ENCODE measurements at regions not wholly inside any gene's neighbourhood (a gene's known extent, or its start where the extent isn't known, plus 50 kb on each side); places are given as distances from the start of the nearest gene placed in this dataset.

DNA sequence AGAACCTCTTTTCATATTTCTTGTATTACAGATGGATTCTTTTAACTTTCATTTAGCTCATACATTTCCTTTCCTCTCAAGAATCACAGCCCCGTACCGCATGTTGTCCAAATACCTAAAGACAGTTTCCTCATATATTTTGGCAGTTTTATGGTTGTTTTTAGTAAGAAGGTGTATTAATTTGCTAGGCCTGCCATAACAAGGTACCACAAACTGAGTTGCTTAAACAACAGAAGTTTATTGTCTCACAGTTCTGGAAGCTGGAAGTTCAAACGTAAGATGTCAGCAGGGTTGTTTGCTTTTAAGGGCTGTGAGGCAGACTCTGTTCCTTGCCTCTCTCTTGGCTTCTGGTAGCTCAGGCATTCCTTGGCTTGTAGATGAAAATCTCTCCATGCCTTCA is 343.2 kb upstream of the TNP1 start:
- Histone ChIP-seq H3K27me3 (peaks cover 0 to 2% (median 0%) of the 10 kb centered on the region in 3 donors), H3K4me1 (no peaks in the 10 kb centered on the region), H3K27ac (no peak overlapping the region), H3K9me3 (peaks cover 0 to 4% (median 0%) of the 10 kb centered on the region in 4 donors), H3K36me3 (no peaks in the 10 kb centered on the region), H3K4me3 (no peak overlapping the region)
- intact Hi-C loops (cut with DNase I; ENCODE audit: low total_unique reads), result no loop called here
- WGBS, 5 donors, result 89 to 93% (median 90%) methylated on average over 3 of the region's 3 CpGs
- TF ChIP-seq, protein P1, sequence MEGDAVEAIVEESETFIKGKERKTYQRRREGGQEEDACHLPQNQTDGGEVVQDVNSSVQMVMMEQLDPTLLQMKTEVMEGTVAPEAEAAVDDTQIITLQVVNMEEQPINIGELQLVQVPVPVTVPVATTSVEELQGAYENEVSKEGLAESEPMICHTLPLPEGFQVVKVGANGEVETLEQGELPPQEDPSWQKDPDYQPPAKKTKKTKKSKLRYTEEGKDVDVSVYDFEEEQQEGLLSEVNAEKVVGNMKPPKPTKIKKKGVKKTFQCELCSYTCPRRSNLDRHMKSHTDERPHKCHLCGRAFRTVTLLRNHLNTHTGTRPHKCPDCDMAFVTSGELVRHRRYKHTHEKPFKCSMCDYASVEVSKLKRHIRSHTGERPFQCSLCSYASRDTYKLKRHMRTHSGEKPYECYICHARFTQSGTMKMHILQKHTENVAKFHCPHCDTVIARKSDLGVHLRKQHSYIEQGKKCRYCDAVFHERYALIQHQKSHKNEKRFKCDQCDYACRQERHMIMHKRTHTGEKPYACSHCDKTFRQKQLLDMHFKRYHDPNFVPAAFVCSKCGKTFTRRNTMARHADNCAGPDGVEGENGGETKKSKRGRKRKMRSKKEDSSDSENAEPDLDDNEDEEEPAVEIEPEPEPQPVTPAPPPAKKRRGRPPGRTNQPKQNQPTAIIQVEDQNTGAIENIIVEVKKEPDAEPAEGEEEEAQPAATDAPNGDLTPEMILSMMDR (IDR thresholded peaks at IDR 0.05), result no peak
- no peak for TF ChIP-seq POLR2A (IDR thresholded peaks at IDR 0.05)
- DNase-seq, result no peak

DNA sequence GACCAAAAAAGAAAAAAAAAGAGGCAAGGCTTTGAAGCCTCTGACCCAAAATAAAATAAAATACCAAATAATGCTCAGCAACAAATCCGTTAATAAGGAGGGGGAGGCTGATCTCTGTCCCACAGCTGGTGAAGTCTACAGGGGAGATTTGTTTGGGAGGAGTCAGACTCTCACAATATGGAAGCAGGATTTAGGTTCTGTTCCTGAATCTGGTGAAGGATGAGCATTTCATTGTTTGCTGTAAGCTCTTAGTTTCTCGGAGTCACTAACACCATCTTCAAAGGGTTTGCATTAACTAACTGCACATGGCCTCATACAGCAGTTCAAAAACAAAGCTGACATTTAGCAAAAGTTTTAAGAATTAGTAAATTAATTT is 339.4 kb upstream of the TNP1 start:
- Histone ChIP-seq H3K9me3 (peaks cover 0 to 8% (median 3%) of the 10 kb centered on the region in 4 donors), H3K27ac (no peak overlapping the region), H3K4me1 (no peaks in the 10 kb centered on the region), H3K36me3 (no peaks in the 10 kb centered on the region), H3K4me3 (no peak overlapping the region), H3K27me3 (no peaks in the 10 kb centered on the region)
- no peak for DNase-seq
- TF ChIP-seq POLR2AphosphoS5 (IDR thresholded peaks at IDR 0.05) (no peak), EP300 (IDR thresholded peaks at IDR 0.05) (no peak), POLR2A (IDR thresholded peaks at IDR 0.05) (no peak)
- TF ChIP-seq, protein P1 (IDR thresholded peaks at IDR 0.05), result no peak
- intact Hi-C loops (cut with DNase I; ENCODE audit: low total_unique reads), result no loop called here
- WGBS, 5 donors, result 73 to 87% (median 79%) methylated on average over 2 of the region's 2 CpGs

- peaks cover 0 to 8% (median 3%) of the 10 kb centered on the region in 4 donors for H3K9me3 ChIP-seq
- no peak for TF ChIP-seq EP300 (IDR thresholded peaks at IDR 0.05)
- TF ChIP-seq POLR2A (IDR thresholded peaks at IDR 0.05), result no peak
- TF ChIP-seq, protein P1 (IDR thresholded peaks at IDR 0.05), result no peak
- TF ChIP-seq POLR2AphosphoS5 (IDR thresholded peaks at IDR 0.05), result no peak
- no peaks in the 10 kb centered on the region for H3K4me1 ChIP-seq
- 60 to 75% (median 68%) methylated on average over 7 of the region's 7 CpGs for WGBS, 5 donors
- no peak overlapping the region for H3K4me3 ChIP-seq
- DNase-seq, result no peak
- intact Hi-C loops (cut with DNase I; ENCODE audit: low total_unique reads), result no loop called here
- no peaks in the 10 kb centered on the region for H3K36me3 ChIP-seq
- H3K27ac ChIP-seq, result no peak overlapping the region
- H3K27me3 ChIP-seq, result no peaks in the 10 kb centered on the region
Measured at GRCh38 chr2:217195658-217196446, 336.0 kb upstream of the TNP1 start.

DNA sequence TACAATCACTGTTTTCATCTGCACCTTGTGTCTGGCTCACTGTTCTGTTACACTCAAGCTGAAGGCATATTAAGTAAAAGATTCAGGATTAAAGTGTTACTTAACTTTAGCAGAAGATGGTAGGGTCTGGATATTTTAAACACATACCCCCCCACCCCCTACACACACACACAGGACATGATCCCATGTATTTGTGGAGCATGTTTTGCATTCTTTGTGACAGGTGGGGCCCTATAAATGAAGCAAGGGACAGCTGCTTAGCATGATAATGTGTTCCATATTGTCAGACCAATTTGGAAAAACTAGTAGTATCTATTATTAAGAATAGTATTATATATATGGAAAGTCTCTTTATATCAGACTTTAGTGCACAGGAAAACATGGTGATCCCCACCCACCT is 335.2 kb upstream of the TNP1 start:
- Histone ChIP-seq H3K27ac (no peak overlapping the region), H3K9me3 (peaks cover 0 to 8% (median 3%) of the 10 kb centered on the region in 4 donors), H3K36me3 (no peaks in the 10 kb centered on the region), H3K4me3 (no peak overlapping the region), H3K4me1 (no peaks in the 10 kb centered on the region), H3K27me3 (no peaks in the 10 kb centered on the region)
- intact Hi-C loops (cut with DNase I; ENCODE audit: low total_unique reads), result no loop called here
- TF ChIP-seq, protein P1 (IDR thresholded peaks at IDR 0.05), result no peak
- TF ChIP-seq POLR2AphosphoS5 (IDR thresholded peaks at IDR 0.05), result no peak
- no peak for TF ChIP-seq POLR2A (IDR thresholded peaks at IDR 0.05)
- TF ChIP-seq EP300 (IDR thresholded peaks at IDR 0.05), result no peak
- DNase-seq, result no peak
